ENCODE measurements at regions not wholly inside any gene's neighbourhood (a gene's known extent, or its start where the extent isn't known, plus 50 kb on each side); places are given as distances from the start of the nearest gene placed in this dataset.

DNA sequence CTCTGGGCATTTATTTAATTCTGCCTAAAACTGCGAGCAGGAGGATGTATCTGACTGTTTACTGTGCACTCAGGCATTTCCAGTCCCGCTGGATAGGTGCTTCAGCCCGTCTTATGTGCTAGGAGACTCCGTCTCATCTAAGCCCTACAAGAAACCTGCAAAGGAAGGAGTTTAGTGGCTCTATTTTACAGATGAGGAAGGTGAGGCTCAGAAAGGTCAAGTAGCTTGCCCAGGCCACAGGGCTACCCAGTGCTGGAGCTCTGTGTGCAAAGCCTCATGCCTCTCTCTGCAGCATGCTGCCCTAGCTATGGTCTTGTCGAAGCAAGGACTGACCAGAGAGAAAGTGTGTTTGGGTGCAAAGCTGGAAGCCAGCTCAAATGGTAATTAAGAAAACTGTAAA, 73.6 kb upstream of the AFF3 start:
- TF ChIP-seq TP53 (CRISPR knock-in tag; IDR thresholded peaks at IDR 0.05) (no peak), MAZ (IDR thresholded peaks at IDR 0.05; ENCODE audit: borderline replicate concordance, low read depth, low read length) (no peak), RFX5 (IDR thresholded peaks at IDR 0.05) (no peak), POLR2A (IDR thresholded peaks at IDR 0.05; ENCODE audit: low read length) (no peak), CHD2 (IDR thresholded peaks at IDR 0.05; ENCODE audit: low read length, partially characterized antibody) (no peak), EP300 (IDR thresholded peaks at IDR 0.05) (no peak), RNF2 (IDR thresholded peaks at IDR 0.05; ENCODE audit: borderline replicate concordance, low read depth) (no peak), SMC3 (IDR thresholded peaks at IDR 0.05) (no peak)
- TF ChIP-seq, protein P1, sequence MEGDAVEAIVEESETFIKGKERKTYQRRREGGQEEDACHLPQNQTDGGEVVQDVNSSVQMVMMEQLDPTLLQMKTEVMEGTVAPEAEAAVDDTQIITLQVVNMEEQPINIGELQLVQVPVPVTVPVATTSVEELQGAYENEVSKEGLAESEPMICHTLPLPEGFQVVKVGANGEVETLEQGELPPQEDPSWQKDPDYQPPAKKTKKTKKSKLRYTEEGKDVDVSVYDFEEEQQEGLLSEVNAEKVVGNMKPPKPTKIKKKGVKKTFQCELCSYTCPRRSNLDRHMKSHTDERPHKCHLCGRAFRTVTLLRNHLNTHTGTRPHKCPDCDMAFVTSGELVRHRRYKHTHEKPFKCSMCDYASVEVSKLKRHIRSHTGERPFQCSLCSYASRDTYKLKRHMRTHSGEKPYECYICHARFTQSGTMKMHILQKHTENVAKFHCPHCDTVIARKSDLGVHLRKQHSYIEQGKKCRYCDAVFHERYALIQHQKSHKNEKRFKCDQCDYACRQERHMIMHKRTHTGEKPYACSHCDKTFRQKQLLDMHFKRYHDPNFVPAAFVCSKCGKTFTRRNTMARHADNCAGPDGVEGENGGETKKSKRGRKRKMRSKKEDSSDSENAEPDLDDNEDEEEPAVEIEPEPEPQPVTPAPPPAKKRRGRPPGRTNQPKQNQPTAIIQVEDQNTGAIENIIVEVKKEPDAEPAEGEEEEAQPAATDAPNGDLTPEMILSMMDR (IDR thresholded peaks at IDR 0.05), result no peak
- TF ChIP-seq, protein P2, sequence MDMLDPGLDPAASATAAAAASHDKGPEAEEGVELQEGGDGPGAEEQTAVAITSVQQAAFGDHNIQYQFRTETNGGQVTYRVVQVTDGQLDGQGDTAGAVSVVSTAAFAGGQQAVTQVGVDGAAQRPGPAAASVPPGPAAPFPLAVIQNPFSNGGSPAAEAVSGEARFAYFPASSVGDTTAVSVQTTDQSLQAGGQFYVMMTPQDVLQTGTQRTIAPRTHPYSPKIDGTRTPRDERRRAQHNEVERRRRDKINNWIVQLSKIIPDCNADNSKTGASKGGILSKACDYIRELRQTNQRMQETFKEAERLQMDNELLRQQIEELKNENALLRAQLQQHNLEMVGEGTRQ (IDR thresholded peaks at IDR 0.05), result no peak
- TF ChIP-seq, protein P3, sequence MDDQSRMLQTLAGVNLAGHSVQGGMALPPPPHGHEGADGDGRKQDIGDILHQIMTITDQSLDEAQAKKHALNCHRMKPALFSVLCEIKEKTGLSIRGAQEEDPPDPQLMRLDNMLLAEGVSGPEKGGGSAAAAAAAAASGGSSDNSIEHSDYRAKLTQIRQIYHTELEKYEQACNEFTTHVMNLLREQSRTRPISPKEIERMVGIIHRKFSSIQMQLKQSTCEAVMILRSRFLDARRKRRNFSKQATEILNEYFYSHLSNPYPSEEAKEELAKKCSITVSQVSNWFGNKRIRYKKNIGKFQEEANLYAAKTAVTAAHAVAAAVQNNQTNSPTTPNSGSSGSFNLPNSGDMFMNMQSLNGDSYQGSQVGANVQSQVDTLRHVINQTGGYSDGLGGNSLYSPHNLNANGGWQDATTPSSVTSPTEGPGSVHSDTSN (IDR thresholded peaks at IDR 0.05), result no peak
- TF ChIP-seq, protein P4, sequence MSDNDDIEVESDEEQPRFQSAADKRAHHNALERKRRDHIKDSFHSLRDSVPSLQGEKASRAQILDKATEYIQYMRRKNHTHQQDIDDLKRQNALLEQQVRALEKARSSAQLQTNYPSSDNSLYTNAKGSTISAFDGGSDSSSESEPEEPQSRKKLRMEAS (IDR thresholded peaks at IDR 0.05), result no peak
- TF ChIP-seq, protein P5, sequence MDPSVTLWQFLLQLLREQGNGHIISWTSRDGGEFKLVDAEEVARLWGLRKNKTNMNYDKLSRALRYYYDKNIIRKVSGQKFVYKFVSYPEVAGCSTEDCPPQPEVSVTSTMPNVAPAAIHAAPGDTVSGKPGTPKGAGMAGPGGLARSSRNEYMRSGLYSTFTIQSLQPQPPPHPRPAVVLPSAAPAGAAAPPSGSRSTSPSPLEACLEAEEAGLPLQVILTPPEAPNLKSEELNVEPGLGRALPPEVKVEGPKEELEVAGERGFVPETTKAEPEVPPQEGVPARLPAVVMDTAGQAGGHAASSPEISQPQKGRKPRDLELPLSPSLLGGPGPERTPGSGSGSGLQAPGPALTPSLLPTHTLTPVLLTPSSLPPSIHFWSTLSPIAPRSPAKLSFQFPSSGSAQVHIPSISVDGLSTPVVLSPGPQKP (IDR thresholded peaks at IDR 0.05; ENCODE audit: low read depth, low read length), result no peak
- TF ChIP-seq, protein P6, sequence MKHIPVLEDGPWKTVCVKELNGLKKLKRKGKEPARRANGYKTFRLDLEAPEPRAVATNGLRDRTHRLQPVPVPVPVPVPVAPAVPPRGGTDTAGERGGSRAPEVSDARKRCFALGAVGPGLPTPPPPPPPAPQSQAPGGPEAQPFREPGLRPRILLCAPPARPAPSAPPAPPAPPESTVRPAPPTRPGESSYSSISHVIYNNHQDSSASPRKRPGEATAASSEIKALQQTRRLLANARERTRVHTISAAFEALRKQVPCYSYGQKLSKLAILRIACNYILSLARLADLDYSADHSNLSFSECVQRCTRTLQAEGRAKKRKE (CRISPR knock-in tag; IDR thresholded peaks at IDR 0.05; ENCODE audit: low read depth), result no peak

All from A549 (cell line).